Activated T-cell treated with anti-CD3 and anti-CD28 coated beads for 1 hour (primary cell): ENCODE measurements at regions not wholly inside any gene's neighbourhood (a gene's known extent, or its start where the extent isn't known, plus 50 kb on each side); places are given as distances from the start of the nearest gene placed in this dataset.
"Not testable (repeated sequence)": the region's sequence is repeated elsewhere in the genome, so short reads cannot be mapped to it uniquely, and the experiment has no call there.

ENCODE experiments used
- DNase-seq: peaks from one replicate; pipeline ENCODE4 v3.0.0-alpha.2; 2020; ENCODE audit warnings: low read depth

DNA sequence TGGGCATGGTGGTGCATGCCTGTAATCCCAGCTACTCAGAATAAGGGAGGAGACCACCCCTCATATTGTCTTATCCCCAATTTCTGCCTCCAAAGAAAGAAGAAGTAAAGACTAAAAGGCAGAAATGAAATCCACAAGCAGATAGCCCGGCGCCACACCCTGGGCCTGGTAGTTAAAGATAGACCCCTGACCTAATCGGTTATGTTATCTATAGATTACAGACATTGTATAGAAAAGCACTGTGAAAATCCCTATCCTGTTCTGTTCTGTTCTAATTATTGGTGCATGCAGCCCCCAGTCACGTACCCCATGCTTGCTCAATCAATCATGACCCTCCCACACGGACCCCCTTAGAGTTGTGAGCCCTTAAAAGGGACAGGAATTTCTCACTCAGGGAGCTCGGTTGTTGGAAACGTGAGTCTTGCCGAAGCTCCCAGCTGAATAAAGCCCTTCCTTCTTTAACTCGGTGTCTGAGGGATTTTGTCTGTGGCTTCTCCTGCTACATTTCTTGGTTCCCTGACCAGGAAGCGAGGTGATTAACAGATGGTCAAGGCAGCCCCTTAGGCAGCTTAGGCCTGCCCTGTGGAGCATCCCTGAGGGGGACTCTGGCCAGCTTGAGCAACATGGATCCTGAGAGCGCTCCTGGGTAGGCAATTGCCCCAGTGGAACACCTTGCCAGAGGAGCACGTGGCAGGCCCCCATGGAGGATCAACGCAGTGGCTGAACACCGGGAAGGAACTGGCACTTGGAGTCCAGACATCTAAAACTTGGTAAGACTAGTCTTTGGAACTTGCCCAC lies 188.7 kb upstream of the NDUFV2 start:
- DNase-seq: not testable (repeated sequence)

GRCh38 chr18:8914404-8915264 lies 187.9 kb upstream of the NDUFV2 start:
- not testable (repeated sequence) for DNase-seq

DNA sequence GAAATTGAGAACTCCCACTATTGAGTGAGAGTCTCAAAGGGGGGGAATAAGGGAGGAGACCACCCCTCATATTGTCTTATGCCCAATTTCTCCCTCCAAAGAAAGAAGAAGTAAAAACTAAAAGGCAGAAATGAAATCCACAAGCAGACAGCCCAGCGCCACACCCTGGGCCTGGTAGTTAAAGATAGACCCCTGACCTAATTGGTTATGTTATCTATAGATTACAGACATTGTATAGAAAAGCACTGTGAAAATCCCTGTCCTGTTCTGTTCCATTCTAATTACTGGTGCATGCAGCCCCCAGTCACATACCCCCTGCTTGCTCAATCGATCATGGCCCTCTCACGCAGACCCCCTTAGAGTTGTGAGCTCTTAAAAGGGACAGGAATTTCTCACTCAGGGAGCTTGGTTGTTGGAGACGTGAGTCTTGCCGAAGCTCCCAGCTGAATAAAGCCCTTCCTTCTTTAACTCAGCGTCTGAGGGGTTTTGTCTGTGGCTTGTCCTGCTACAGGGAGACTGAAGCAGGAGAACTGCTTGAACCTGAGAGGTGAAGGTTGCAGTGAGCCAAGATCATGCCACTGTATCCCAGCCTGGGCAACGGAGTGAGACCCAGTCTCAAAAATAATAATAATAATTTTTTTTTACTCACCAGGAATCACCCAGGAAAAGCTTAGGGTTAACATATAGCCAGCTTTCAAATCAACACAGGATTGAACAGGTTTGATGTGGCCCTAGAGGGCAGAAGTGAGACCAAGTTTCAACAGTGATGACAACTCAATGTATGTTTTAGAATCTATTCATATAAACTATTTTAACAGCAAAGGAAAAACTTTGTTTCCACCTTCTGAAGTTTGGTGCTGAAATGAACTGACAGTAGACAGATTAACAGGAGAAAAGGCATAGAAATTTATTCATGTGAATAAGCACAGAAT lies 181.4 kb upstream of the NDUFV2 start:
- not testable (repeated sequence) for DNase-seq

GRCh38 chr18:8926464-8926863 lies 176.0 kb upstream of the NDUFV2 start:
- DNase-seq: no peak

DNA sequence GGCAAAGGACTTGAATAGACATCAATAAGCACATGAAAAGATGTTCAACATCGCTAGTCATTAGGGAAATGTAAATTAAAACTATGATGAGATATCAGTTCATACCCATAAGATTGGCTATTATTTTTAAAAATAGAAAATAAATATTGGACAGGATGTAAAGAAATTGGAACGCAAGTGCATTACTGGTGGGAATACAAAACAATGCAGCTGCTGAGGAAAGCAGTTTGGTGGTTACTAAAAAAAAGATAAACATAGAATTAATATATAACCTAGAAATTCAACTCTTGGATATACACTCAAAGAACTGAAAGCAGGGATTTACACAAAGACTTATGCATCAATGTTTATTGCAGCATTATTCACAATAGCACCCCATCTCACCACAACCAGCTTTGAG lies 174.5 kb upstream of the NDUFV2 start:
- DNase-seq: no peak

DNA sequence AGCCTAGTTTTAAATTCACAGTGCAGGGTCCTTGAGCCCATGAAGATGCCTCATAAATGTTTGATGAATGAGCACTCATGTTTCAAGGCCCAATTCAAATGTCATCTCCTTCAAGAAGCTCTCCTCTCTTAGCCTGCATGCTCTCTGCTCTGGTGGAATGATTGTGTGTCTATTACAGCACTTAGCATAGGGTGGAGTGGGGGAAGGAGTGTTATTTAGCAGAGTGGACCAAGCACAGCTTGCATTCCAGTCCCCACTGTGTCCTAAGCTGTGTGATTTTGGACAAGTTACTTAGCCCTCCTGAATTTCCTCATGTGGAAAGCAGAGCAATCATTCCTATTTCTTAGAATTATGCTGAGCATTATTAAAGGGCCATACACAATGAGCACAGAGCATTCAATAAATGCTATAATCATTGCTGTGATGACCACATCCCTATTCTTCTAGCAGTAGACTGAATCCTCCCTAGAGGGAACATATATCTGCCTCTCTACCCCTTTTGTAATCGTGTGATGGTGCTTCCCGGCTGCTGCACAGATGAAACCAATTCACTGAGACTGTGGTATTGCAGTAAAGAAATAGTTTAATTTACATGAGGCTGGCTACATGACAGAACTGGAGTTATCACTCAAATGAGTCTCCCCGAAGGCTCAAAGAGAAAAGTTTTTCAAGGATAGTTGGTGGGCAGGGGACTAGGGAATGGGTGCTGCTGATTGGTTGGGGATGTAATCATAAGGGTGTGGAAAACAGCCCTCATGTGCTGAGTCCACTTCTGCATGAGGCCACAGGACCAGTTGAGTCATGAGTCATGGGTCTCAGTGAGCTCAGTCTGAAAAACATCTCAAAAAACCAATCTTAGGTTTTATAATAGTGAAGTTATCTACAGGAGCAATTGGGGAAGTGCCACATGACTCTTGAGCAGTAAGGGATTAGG lies 173.4 kb upstream of the NDUFV2 start:
- DNase-seq: no peak

- DNase-seq: no peak
These were observed 171.4 kb upstream of the NDUFV2 start for GRCh38 chr18:8930990-8931616.

- DNase-seq: no peak
These were observed 169.6 kb upstream of the NDUFV2 start for GRCh38 chr18:8932866-8933265.

- DNase-seq: no peak
These were observed 168.7 kb upstream of the NDUFV2 start for GRCh38 chr18:8933714-8934284.

GRCh38 chr18:8935346-8935745 lies 167.2 kb upstream of the NDUFV2 start:
- DNase-seq: not testable (repeated sequence)

DNA sequence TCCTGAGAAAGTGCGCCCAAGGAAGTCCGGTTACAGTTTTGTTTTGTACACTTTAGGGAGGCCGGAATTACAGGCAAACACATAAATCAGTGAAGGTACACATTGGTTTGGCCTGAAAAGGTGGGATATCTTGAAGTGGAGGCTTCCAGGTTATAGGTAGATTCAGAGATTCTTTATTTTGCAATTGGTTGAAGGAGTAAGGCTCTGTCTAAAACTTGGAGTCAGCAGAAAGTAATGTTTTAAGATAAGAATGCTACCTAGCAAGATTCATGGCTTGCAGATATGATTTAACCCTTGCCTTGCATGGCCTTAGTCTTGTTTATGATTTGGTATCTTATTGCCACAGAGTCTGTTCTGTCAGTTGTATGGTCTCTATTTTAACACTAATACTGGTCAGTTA lies 165.9 kb upstream of the NDUFV2 start:
- DNase-seq: no peak

DNA sequence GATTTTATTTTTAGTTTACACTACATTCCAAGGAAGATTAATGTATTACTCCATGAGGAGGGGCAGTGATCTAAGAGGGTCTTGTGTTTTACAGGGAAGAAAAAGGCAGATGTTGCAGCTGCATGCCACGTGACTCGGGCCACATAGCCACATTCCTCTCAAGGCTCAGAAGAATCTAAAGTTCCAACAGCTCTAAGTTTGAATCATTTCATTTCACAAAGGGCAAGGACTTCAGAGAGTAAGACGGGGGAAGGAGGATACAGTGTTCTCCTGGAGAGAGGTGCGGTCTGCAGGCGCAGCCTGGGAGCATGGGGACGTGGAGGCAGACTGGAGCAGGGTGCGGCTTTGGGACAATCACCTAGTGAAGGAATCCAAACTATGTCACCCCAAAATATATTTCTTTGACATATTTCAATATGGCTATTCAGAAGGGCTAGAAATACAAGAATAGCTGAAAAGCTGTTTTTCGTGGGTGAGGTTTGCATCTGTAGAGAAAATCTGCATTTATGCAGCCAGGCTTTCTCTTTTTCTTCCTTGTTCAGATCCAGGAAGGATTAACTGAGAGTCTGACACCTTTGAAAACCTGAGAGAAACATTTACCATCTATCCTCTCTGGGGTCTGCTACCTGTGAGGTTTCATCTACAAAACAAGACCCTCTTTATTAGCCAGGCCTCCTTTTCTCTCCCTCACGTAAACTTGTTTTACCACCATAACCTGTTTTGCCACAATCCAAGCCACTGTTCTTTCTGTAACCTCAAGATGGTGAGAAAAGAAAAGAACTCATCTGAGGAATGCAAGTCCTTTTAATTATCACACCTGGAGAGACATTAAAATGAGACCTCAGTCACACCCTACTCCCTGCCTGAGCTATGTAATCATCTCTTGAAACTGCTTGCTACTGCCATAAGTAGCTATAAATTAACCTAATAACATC lies 165.1 kb upstream of the NDUFV2 start:
- no peak for DNase-seq

GRCh38 chr18:8938817-8939216 lies 163.7 kb upstream of the NDUFV2 start:
- DNase-seq: no peak

GRCh38 chr18:8942021-8942908 lies 160.2 kb upstream of the NDUFV2 start:
- no peak for DNase-seq

DNA sequence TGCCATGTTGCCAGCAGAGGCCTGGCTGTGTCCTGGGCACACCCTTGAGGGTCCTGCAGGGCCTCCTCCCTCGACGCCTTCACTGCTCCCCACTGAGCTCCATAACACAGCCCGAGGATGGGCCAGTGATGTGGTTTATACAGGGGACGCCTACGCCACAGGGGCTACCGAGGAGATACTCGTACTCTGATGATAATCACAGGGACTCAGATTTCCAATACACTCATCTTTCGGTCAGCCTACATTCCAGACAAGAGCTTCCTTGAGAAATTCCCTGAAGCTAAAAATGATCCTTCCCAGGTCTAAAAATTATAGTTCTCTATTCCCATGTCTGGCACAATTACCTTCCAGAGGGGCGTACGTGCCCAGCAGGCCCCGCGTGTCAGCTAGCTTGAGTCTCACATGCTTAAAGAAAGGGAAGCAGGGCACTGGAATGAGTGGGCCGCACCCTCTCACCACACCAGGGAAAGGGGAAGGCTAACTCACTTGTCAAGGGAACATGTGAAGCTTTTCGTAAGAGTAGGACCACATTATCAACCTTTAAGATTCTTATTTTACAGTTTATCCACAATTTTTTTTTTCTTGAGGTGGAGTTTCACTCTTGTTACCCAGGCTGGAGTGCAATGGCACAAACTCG lies 159.5 kb upstream of the NDUFV2 start:
- DNase-seq: no peak

GRCh38 chr18:8943900-8944870 lies 158.3 kb upstream of the NDUFV2 start:
- no peak for DNase-seq
